B cell (primary cell): ENCODE measurements at regions not wholly inside any gene's neighbourhood (a gene's known extent, or its start where the extent isn't known, plus 50 kb on each side); places are given as distances from the start of the nearest gene placed in this dataset.

Source experiments
- ATAC-seq: fragments of 200-7000 bp; cut with Tn5 transposase; one replicate; pipeline ENCODE4 v1.10.0; 2021; ENCODE audit warnings: low read depth, mild to moderate bottlenecking, moderate number of reproducible peaks, moderate library complexity
- CTCF ChIA-PET: fragments of 350-600 bp; sonication (Branson Sonifier 250); formaldehyde crosslinking; loops from one replicate; lab custom pipeline; 2021; ENCODE audit warnings: antibody characterized with exemption, inconsistent platforms; lab: Charles Lee
- POLR2A ChIA-PET: fragments of 350-600 bp; sonication (Branson Sonifier 250); formaldehyde crosslinking; loops from one replicate; lab custom pipeline; 2021; ENCODE audit warnings: antibody characterized with exemption; lab: Charles Lee
- DNase-seq: peaks from one replicate; pipeline ENCODE4 v3.0.0; 2013
- H2AFZ ChIP-seq: 2 replicates; pipeline ENCODE4 v1.6.1; 2012; ENCODE audit warnings: mild to moderate bottlenecking, low read depth, low read length; ENCODE audit not compliant: insufficient read depth, poor library complexity, severe bottlenecking
- H3K27ac ChIP-seq, 2 donors: 1 replicate in 1 of 2; 2 replicates in 1 of 2; pipeline ENCODE4 v1.5.1; 2012 to 2013; ENCODE audit warnings: low read length in 2 of 2, mild to moderate bottlenecking in 2 of 2, moderate library complexity in 1 of 2
- H3K27me3 ChIP-seq, 4 experiments: fragments of 200-600 bp in 1 of 4; sonication (generic) in 1 of 4; replicated peaks in 1 of 4; 1 replicate in 2 of 4; 2 replicates in 2 of 4; pipeline versions ENCODE4 v1.6.1 to v1.7.0; 2013 to 2016; ENCODE audit warnings: low read length in 3 of 4, mild to moderate bottlenecking in 2 of 4, mixed read lengths in 1 of 4, moderate library complexity in 1 of 4; ENCODE audit not compliant: insufficient read depth in 4 of 4, control insufficient read depth in 3 of 4; ENCODE audit errors: control extremely low read depth in 1 of 4
- H3K36me3 ChIP-seq, 2 experiments: replicated peaks in 1 of 2; 1 replicate in 1 of 2; 2 replicates in 1 of 2; pipeline versions ENCODE4 v1.6.1 to v1.7.1; 2013; ENCODE audit warnings: low read length in 1 of 2; ENCODE audit not compliant: insufficient read depth in 2 of 2, control insufficient read depth in 1 of 2; ENCODE audit errors: control extremely low read depth in 1 of 2, extremely low read depth in 1 of 2
- H3K4me1 ChIP-seq, 2 donors: fragments of 200-600 bp in 1 of 2; sonication (generic) in 1 of 2; 1 replicate in 1 of 2; 2 replicates in 1 of 2; pipeline versions ENCODE4 v1.5.1 to v1.6.1; 2013 to 2017; ENCODE audit warnings: low read length in 2 of 2; ENCODE audit not compliant: control insufficient read depth in 2 of 2, insufficient read depth in 2 of 2
- H3K4me2 ChIP-seq: replicated peaks from 2 replicates; pipeline ENCODE3; 2012; ENCODE audit warnings: mild to moderate bottlenecking, low read depth, low read length; ENCODE audit not compliant: poor library complexity, severe bottlenecking
- H3K4me3 ChIP-seq, 5 experiments: fragments of 200-600 bp in 1 of 5; sonication (generic) in 1 of 5; 1 replicate in 3 of 5; 2 replicates in 2 of 5; pipeline versions ENCODE4 v1.5.1 to v1.7.0; 2011 to 2016; ENCODE audit warnings: low read length in 4 of 5, mild to moderate bottlenecking in 4 of 5, low read depth in 2 of 5, control low read depth in 1 of 5, moderate library complexity in 1 of 5; ENCODE audit not compliant: insufficient read depth in 1 of 5; ENCODE audit errors: control extremely low read depth in 1 of 5, extremely low read depth in 1 of 5
- H3K79me2 ChIP-seq: fragments of 200-600 bp; sonication (generic); one replicate; pipeline ENCODE4 v1.6.0; 2016; ENCODE audit warnings: low read length; ENCODE audit not compliant: control insufficient read depth, insufficient read depth
- H3K9ac ChIP-seq: fragments of 200-600 bp; sonication (generic); 2 replicates; pipeline ENCODE4 v1.6.1; 2017; ENCODE audit warnings: mild to moderate bottlenecking, low read length, moderate library complexity
- H3K9me3 ChIP-seq, 3 donors: one replicate each; pipeline versions ENCODE4 v1.6.1 to v1.7.1; 2013; ENCODE audit warnings: low read length in 2 of 3; ENCODE audit not compliant: control insufficient read depth in 2 of 3, insufficient read depth in 1 of 3; ENCODE audit errors: control extremely low read depth in 1 of 3
- H4K20me1 ChIP-seq: 2 replicates; pipeline ENCODE4 v1.6.0; 2012; ENCODE audit warnings: mild to moderate bottlenecking, low read length; ENCODE audit not compliant: insufficient read depth, control insufficient read depth, poor library complexity, severe bottlenecking
- H3K27ac Mint-ChIP-seq: one replicate; pipeline ENCODE4 v1.8.0; 2021; ENCODE audit warnings: mixed read lengths
- H3K27me3 Mint-ChIP-seq: one replicate; pipeline ENCODE4 v1.8.0; 2021; ENCODE audit warnings: mixed read lengths
- H3K4me1 Mint-ChIP-seq: one replicate; pipeline ENCODE4 v1.8.0; 2021; ENCODE audit warnings: mixed read lengths
- H3K4me3 Mint-ChIP-seq: one replicate; pipeline ENCODE4 v1.8.0; 2021; ENCODE audit warnings: mixed read lengths
- H3K9me3 Mint-ChIP-seq: one replicate; pipeline ENCODE4 v1.8.0; 2022; ENCODE audit warnings: mixed read lengths; ENCODE audit not compliant: insufficient read depth
- EZH2 ChIP-seq: IDR thresholded peaks from 2 replicates; pipeline ENCODE4 v1.6.1; 2012; ENCODE audit warnings: borderline replicate concordance, low read depth, mild to moderate bottlenecking, moderate library complexity, low read length; ENCODE audit not compliant: insufficient read depth, poor library complexity, severe bottlenecking
- WGBS: methylation state at CpG from one replicate; pipeline ENCODE4 v1.1.5; 2013; ENCODE audit warnings: missing lambda C conversion rate; ENCODE audit not compliant: insufficient coverage; 5-methylcytosine and 5-hydroxymethylcytosine counted together
- intact Hi-C: fragments of 100-400 bp; cut with micrococcal nuclease; formaldehyde crosslinking; loops from one replicate; pipeline ENCODE4 v1.10.0; 2022
- TF ChIP-seq, protein P1 (sequence below): fragments of 200-600 bp; IDR thresholded peaks from one replicate; pipeline ENCODE4 v1.8.0; 2022; ENCODE audit warnings: antibody characterized with exemption, mild to moderate bottlenecking

DNA sequence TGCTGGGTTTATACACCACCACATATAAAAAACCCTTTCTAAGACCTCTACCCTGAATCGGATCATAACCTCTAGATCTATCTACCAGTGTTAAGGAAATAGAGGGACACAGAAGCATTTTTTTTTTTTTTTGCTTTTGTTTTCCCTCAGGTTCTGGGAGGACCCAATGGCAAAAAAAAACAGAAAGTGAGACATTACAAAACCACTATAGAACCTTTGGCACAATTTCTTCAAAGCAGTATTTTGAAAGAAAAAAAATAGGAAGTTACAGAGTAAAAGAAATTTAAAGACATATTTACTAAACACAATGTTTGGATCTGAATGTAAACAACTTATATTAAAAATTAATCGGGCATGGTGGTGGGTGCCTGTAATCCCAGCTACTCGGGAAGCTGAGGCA lies 1258.7 kb upstream of the GJE1 start:
- Histone ChIP-seq H3K4me3 (no peak overlapping the region), H3K36me3 (no peaks in the 10 kb centered on the region), H3K9me3 (no peaks in the 10 kb centered on the region), H3K27me3 (no peaks in the 10 kb centered on the region), H3K9ac (no peak overlapping the region), H2AFZ (no peak overlapping the region), H3K27ac (no peak overlapping the region), H3K4me2 (no peak overlapping the region), H3K79me2 (no peaks in the 10 kb centered on the region), H3K4me1 (no peaks in the 10 kb centered on the region), H4K20me1 (no peaks in the 10 kb centered on the region)
- Mint-ChIP-seq H3K27ac (no peak overlapping the region), H3K4me3 (no peak overlapping the region), H3K27me3 (no peaks in the 10 kb centered on the region), H3K9me3 (no peaks in the 10 kb centered on the region), H3K4me1 (no peaks in the 10 kb centered on the region)
- TF ChIP-seq EZH2, result no peak
- TF ChIP-seq, protein P1, sequence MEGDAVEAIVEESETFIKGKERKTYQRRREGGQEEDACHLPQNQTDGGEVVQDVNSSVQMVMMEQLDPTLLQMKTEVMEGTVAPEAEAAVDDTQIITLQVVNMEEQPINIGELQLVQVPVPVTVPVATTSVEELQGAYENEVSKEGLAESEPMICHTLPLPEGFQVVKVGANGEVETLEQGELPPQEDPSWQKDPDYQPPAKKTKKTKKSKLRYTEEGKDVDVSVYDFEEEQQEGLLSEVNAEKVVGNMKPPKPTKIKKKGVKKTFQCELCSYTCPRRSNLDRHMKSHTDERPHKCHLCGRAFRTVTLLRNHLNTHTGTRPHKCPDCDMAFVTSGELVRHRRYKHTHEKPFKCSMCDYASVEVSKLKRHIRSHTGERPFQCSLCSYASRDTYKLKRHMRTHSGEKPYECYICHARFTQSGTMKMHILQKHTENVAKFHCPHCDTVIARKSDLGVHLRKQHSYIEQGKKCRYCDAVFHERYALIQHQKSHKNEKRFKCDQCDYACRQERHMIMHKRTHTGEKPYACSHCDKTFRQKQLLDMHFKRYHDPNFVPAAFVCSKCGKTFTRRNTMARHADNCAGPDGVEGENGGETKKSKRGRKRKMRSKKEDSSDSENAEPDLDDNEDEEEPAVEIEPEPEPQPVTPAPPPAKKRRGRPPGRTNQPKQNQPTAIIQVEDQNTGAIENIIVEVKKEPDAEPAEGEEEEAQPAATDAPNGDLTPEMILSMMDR, result no peak
- intact Hi-C loops, result no loop called here
- ChIA-PET POLR2A (no interaction called here), CTCF (no interaction called here)
- ATAC-seq (no peak), DNase-seq (no peak)
- no CpG with 5 or more reads among the region's 3 CpGs for WGBS

GRCh38 chr6:140872885-140873284 lies 1259.8 kb upstream of the GJE1 start:
- H2AFZ ChIP-seq, result no peak overlapping the region
- TF ChIP-seq EZH2, result no peak
- TF ChIP-seq, protein P1, result no peak
- H3K9ac ChIP-seq, result no peak overlapping the region
- no peaks in the 10 kb centered on the region for H3K27me3 Mint-ChIP-seq
- H3K27ac Mint-ChIP-seq, result no peak overlapping the region
- H3K4me3 ChIP-seq, result no peak overlapping the region
- no peaks in the 10 kb centered on the region for H4K20me1 ChIP-seq
- no peak for ATAC-seq
- H3K4me2 ChIP-seq, result no peak overlapping the region
- no peak for DNase-seq
- no peaks in the 10 kb centered on the region for H3K36me3 ChIP-seq
- no peaks in the 10 kb centered on the region for H3K9me3 Mint-ChIP-seq
- H3K4me3 Mint-ChIP-seq, result no peak overlapping the region
- H3K79me2 ChIP-seq, result no peaks in the 10 kb centered on the region
- intact Hi-C loops, result no loop called here
- H3K4me1 Mint-ChIP-seq, result no peaks in the 10 kb centered on the region
- no peaks in the 10 kb centered on the region for H3K9me3 ChIP-seq
- POLR2A ChIA-PET, result no interaction called here
- no peak overlapping the region for H3K27ac ChIP-seq
- no peaks in the 10 kb centered on the region for H3K27me3 ChIP-seq
- CTCF ChIA-PET, result no interaction called here
- H3K4me1 ChIP-seq, result no peaks in the 10 kb centered on the region
